ENCODE measurements at regions not wholly inside any gene's neighbourhood (a gene's known extent, or its start where the extent isn't known, plus 50 kb on each side); places are given as distances from the start of the nearest gene placed in this dataset.

DNA sequence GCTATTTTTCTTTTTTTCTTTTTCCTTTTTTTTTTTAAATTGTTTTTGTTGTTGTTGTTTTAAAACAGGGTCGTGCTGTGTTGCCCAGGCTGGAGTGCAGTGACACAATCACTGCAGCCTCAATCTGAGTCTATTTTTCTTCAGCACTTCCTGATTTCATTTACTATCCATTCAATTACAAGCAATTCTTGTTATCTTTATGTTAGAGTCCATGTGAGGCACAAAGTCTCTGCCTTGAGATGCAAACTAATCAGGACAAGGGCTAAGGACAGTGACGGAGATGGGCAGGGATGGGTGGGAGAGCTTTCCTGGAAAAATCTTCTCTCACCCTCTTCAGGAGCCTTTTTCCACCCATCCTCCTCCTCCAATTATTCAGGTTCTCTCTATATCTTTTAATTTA, 157.3 kb upstream of the AUTS2 start:
- Mint-ChIP-seq H3K36me3 (ENCODE audit: low read depth) (0 out of 3 replicates have a peak, but pooled peaks cover 2% of the 10 kb centered on the region), H3K27me3 (ENCODE audit: insufficient read depth, low read depth, poor library complexity) (peaks cover 13% of the 10 kb centered on the region), H3K9me3 (no peaks in the 10 kb centered on the region; the same call in 2 of the 3 replicates), H3K4me3 (no peak overlapping the region), H3K27ac (no peak overlapping the region), H3K4me1 (peaks cover 14% of the 10 kb centered on the region; the same call in 2 of the 3 replicates)
- no peaks in the 10 kb centered on the region for H3K27me3 ChIP-seq (ENCODE audit: insufficient read depth)
- H3F3A ChIP-seq (replicated peaks; ENCODE audit: low read depth), result no peaks in the 10 kb centered on the region
- H3K9me2 ChIP-seq (ENCODE audit: insufficient read depth), result no peaks in the 10 kb centered on the region
- H2AFZ ChIP-seq, result no peak overlapping the region
- H3K4me1 ChIP-seq (ENCODE audit: insufficient read depth), result no peaks in the 10 kb centered on the region
- DNase-seq (ENCODE audit: low spot score) (no peak), ATAC-seq (no peak)
- H4K20me1 ChIP-seq (replicated peaks; ENCODE audit: insufficient read depth), result no peaks in the 10 kb centered on the region
- H3K36me3 ChIP-seq (ENCODE audit: insufficient read depth), result no peaks in the 10 kb centered on the region
- H3K4me3 ChIP-seq, result no peak overlapping the region
- H3K27ac ChIP-seq (ENCODE audit: low read depth), result no peak overlapping the region
- H3K79me2 ChIP-seq (replicated peaks; ENCODE audit: insufficient read depth), result no peaks in the 10 kb centered on the region
- no peak overlapping the region for H3K4me2 ChIP-seq
- TF ChIP-seq ZNF114 (CRISPR knock-in tag; IDR thresholded peaks at IDR 0.05) (no peak), POLR2AphosphoS5 (IDR thresholded peaks at IDR 0.05; ENCODE audit: low read depth) (no peak), EZH2phosphoT487 (IDR thresholded peaks at IDR 0.05; ENCODE audit: unreplicated experiment) (no peak)

DNA sequence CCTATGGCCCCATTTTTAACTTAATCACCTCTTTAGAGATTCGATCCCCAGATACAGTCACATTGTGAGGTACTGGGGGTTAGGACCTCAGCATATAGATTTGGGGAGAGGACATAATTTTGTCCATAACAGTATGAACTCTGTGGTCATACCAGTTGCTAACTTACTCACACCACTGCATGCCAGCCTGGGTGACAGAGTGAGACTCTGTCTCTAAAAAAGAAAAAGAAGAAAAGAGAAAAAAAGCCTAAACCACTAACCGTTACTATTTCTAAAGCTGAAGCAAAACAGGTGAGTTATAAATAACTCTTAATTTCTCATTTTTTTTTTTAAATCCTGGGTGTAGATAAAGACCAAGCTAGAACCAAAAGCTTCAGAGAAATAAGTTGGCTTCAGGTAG, 155.1 kb upstream of the AUTS2 start:
- H3K4me3 ChIP-seq, result no peak overlapping the region
- no peaks in the 10 kb centered on the region for H3K4me1 ChIP-seq (ENCODE audit: insufficient read depth)
- peaks cover 13% of the 10 kb centered on the region for H3K27me3 Mint-ChIP-seq (ENCODE audit: insufficient read depth, low read depth, poor library complexity)
- 0 out of 3 replicates have a peak, but pooled peaks cover 2% of the 10 kb centered on the region for H3K36me3 Mint-ChIP-seq (ENCODE audit: low read depth)
- H3K36me3 ChIP-seq (ENCODE audit: insufficient read depth), result no peaks in the 10 kb centered on the region
- no peak for ATAC-seq
- H3K79me2 ChIP-seq (replicated peaks; ENCODE audit: insufficient read depth), result no peaks in the 10 kb centered on the region
- TF ChIP-seq ZNF331 (CRISPR knock-in tag; IDR thresholded peaks at IDR 0.05; ENCODE audit: low read depth) (no peak), POLR2AphosphoS5 (IDR thresholded peaks at IDR 0.05; ENCODE audit: low read depth) (no peak), EZH2phosphoT487 (IDR thresholded peaks at IDR 0.05; ENCODE audit: unreplicated experiment) (no peak)
- H2AFZ ChIP-seq, result no peak overlapping the region
- peaks cover 14% of the 10 kb centered on the region; the same call in 2 of the 3 replicates for H3K4me1 Mint-ChIP-seq
- H3K27ac Mint-ChIP-seq, result no peak overlapping the region
- no peaks in the 10 kb centered on the region; the same call in 1 of the 3 replicates for H3K9me3 Mint-ChIP-seq
- H3K4me2 ChIP-seq, result no peak overlapping the region
- H3K27ac ChIP-seq (ENCODE audit: low read depth), result no peak overlapping the region
- H3K4me3 Mint-ChIP-seq, result no peak overlapping the region
- H3K9me2 ChIP-seq (ENCODE audit: insufficient read depth), result no peaks in the 10 kb centered on the region
- H4K20me1 ChIP-seq (replicated peaks; ENCODE audit: insufficient read depth), result no peaks in the 10 kb centered on the region
- no peak for DNase-seq (ENCODE audit: low spot score)
- H3K27me3 ChIP-seq (ENCODE audit: insufficient read depth), result no peaks in the 10 kb centered on the region
- H3F3A ChIP-seq (replicated peaks; ENCODE audit: low read depth), result no peaks in the 10 kb centered on the region

DNA sequence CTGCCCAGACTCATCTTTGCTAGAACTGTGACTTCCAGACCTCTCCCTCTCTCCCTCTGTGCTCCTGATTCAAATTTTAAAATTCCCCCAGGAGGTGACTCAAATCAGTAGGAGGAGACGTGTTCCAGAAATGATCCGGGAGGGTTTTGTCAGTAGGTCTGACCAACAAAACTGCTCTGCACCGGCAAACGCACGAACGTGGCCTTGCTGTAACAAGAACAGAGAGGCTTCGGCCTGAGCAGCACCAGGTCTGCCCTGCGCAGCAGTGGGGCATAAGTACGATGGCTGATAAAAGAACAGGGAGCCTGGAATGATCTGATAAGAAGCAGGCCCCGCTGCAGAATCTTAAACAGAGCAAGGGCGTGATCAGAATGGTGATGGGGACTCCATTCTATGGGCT, 152.7 kb upstream of the AUTS2 start:
- Histone ChIP-seq H3K4me2 (no peak overlapping the region), H3F3A (replicated peaks; ENCODE audit: low read depth) (0 out of 2 replicates have a peak, but pooled peaks cover 3% of the 10 kb centered on the region), H3K27me3 (ENCODE audit: insufficient read depth) (no peaks in the 10 kb centered on the region), H3K36me3 (ENCODE audit: insufficient read depth) (no peaks in the 10 kb centered on the region), H3K27ac (ENCODE audit: low read depth) (no peak overlapping the region), H3K4me3 (no peak overlapping the region), H2AFZ (peak overlapping the region; percentile 69; the same call in 1 of the 2 replicates), H3K4me1 (ENCODE audit: insufficient read depth) (peaks cover 7% of the 10 kb centered on the region), H3K9me2 (ENCODE audit: insufficient read depth) (no peaks in the 10 kb centered on the region), H4K20me1 (replicated peaks; ENCODE audit: insufficient read depth) (no peaks in the 10 kb centered on the region), H3K79me2 (replicated peaks; ENCODE audit: insufficient read depth) (no peaks in the 10 kb centered on the region)
- DNase-seq (ENCODE audit: low spot score) (no peak), ATAC-seq (no peak)
- Mint-ChIP-seq H3K27ac (no peak overlapping the region; the same call in 1 of the 2 replicates), H3K4me3 (no peak overlapping the region), H3K36me3 (ENCODE audit: low read depth) (0 out of 3 replicates have a peak, but pooled peaks cover 2% of the 10 kb centered on the region), H3K4me1 (peaks cover 19% of the 10 kb centered on the region), H3K27me3 (ENCODE audit: insufficient read depth, low read depth, poor library complexity) (peaks cover 11% of the 10 kb centered on the region), H3K9me3 (no peaks in the 10 kb centered on the region; the same call in 1 of the 3 replicates)
- TF ChIP-seq CREB1 (CRISPR knock-in tag; IDR thresholded peaks at IDR 0.05; ENCODE audit: low read depth) (no peak), JUNB (IDR thresholded peaks at IDR 0.05; ENCODE audit: unreplicated experiment) (no peak), NANOG (IDR thresholded peaks at IDR 0.05; ENCODE audit: borderline replicate concordance) (no peak), ETS1 (IDR thresholded peaks at IDR 0.05) (no peak), POLR2AphosphoS5 (IDR thresholded peaks at IDR 0.05; ENCODE audit: low read depth) (no peak), EZH2 (IDR thresholded peaks at IDR 0.05; ENCODE audit: low read depth, unreplicated experiment) (no peak), CTCF (conservative IDR thresholded peaks at IDR 0.05; ENCODE audit: low read depth in 2 of 2) (no peak), STAT1 (IDR thresholded peaks at IDR 0.05; ENCODE audit: unreplicated experiment) (no peak), REST (IDR thresholded peaks at IDR 0.05; ENCODE audit: unreplicated experiment) (no peak), EZH2phosphoT487 (IDR thresholded peaks at IDR 0.05; ENCODE audit: unreplicated experiment) (no peak), ZNF114 (CRISPR knock-in tag; IDR thresholded peaks at IDR 0.05) (no peak), ZNF331 (CRISPR knock-in tag; IDR thresholded peaks at IDR 0.05; ENCODE audit: low read depth) (no peak)
